Ascending aorta (tissue), 2 donors: ENCODE measurements at regions not wholly inside any gene's neighbourhood (a gene's known extent, or its start where the extent isn't known, plus 50 kb on each side); places are given as distances from the start of the nearest gene placed in this dataset.

Source experiments
- DNase-seq, 2 donors: peaks; one replicate each; pipeline ENCODE4 v3.0.0-alpha.2; 2019; ENCODE audit warnings: low spot score in 2 of 2
- H3K27ac ChIP-seq, 2 donors: fragments of 200-600 bp; sonication (generic); one replicate each; pipeline ENCODE4 v1.5.1; 2016 to 2017; ENCODE audit warnings: mild to moderate bottlenecking in 1 of 2
- H3K27me3 ChIP-seq: fragments of 200-600 bp; sonication (generic); one replicate; pipeline ENCODE4 v1.5.1; 2017
- H3K36me3 ChIP-seq, 2 donors: fragments of 200-600 bp; sonication (generic); one replicate each; pipeline ENCODE4 v1.5.1; 2016
- H3K4me1 ChIP-seq, 2 donors: fragments of 200-600 bp; sonication (generic); one replicate each; pipeline ENCODE4 v1.5.1; 2016 to 2017; ENCODE audit warnings: mild to moderate bottlenecking in 1 of 2
- H3K4me3 ChIP-seq, 2 donors: fragments of 200-600 bp; sonication (generic); one replicate each; pipeline ENCODE4 v1.5.1; 2016 to 2017; ENCODE audit warnings: mild to moderate bottlenecking in 1 of 2
- H3K9me3 ChIP-seq, 2 donors: fragments of 200-600 bp; sonication (generic); one replicate each; pipeline ENCODE4 v1.5.1; 2016
- CTCF ChIP-seq, 3 experiments: fragments of 200-600 bp in 2 of 3; fragments of 450-650 bp in 1 of 3; sonication (generic) in 2 of 3; IDR thresholded peaks; one replicate each; pipeline ENCODE4 v1.5.1; 2016 to 2019; ENCODE audit warnings: antibody characterized with exemption in 3 of 3, mild to moderate bottlenecking in 1 of 3, moderate library complexity in 1 of 3
- intact Hi-C: fragments of 100-400 bp; cut with DNase I; formaldehyde crosslinking; loops from one replicate; pipeline ENCODE4 v1.15.1; 2023

- TF ChIP-seq CTCF (IDR thresholded peaks at IDR 0.05): no peak
- DNase-seq: no peak
- Histone ChIP-seq H3K27ac (no peak overlapping the region), H3K36me3 (no peaks in the 10 kb centered on the region), H3K4me1 (no peaks in the 10 kb centered on the region), H3K9me3 (no peaks in the 10 kb centered on the region), H3K27me3 (no peaks in the 10 kb centered on the region), H3K4me3 (no peak overlapping the region)
- intact Hi-C loops: no loop called here
Measured at GRCh38 chr5:38094889-38095288, 163.5 kb upstream of the EGFLAM start.

DNA sequence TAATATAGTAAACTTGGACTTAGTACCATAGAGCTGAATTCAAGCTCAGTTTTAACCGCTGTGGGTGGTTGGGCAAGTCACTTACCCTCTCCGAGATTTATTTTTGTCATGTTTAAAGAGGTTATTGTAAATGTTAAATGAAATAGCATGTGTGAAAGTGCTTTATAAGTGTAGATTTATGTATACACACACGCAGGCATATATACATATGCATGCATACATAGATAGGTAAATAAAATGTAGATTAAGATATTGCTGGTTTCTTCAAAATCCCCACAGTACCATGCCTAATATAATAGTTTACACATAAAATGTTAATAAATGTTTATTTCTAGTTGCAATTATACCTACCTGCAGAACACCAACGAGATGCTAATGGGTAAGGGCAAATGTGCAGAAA lies 164.5 kb upstream of the EGFLAM start:
- Histone ChIP-seq H3K4me3 (no peak overlapping the region), H3K27ac (no peak overlapping the region), H3K4me1 (no peaks in the 10 kb centered on the region), H3K9me3 (no peaks in the 10 kb centered on the region), H3K36me3 (no peaks in the 10 kb centered on the region), H3K27me3 (no peaks in the 10 kb centered on the region)
- TF ChIP-seq CTCF (IDR thresholded peaks at IDR 0.05): no peak
- intact Hi-C loops: no loop called here
- no peak for DNase-seq

DNA sequence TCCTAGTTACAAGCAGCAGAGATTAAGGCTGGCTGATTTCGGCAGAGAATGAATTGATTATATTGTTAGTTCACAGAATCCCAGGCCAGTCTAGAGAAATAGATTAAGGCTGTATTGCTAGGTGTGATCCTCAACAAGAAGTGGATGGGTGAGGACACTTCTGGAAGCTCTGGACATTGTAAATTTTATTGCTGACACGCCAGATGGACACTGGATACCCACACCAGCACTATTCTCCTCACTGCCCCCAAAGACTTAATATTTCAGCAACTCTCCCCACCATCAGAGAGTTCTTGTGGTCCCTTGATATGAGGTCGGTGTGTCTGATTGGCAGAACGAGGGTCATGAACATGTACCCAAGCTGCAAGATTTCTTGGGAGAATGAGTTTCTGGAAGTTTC lies 171.6 kb upstream of the EGFLAM start:
- Histone ChIP-seq H3K27me3 (no peaks in the 10 kb centered on the region), H3K4me3 (no peak overlapping the region), H3K36me3 (no peaks in the 10 kb centered on the region), H3K27ac (no peak overlapping the region), H3K4me1 (no peaks in the 10 kb centered on the region), H3K9me3 (no peaks in the 10 kb centered on the region)
- DNase-seq: no peak
- no peak for TF ChIP-seq CTCF (IDR thresholded peaks at IDR 0.05)
- intact Hi-C loops: no loop called here

DNA sequence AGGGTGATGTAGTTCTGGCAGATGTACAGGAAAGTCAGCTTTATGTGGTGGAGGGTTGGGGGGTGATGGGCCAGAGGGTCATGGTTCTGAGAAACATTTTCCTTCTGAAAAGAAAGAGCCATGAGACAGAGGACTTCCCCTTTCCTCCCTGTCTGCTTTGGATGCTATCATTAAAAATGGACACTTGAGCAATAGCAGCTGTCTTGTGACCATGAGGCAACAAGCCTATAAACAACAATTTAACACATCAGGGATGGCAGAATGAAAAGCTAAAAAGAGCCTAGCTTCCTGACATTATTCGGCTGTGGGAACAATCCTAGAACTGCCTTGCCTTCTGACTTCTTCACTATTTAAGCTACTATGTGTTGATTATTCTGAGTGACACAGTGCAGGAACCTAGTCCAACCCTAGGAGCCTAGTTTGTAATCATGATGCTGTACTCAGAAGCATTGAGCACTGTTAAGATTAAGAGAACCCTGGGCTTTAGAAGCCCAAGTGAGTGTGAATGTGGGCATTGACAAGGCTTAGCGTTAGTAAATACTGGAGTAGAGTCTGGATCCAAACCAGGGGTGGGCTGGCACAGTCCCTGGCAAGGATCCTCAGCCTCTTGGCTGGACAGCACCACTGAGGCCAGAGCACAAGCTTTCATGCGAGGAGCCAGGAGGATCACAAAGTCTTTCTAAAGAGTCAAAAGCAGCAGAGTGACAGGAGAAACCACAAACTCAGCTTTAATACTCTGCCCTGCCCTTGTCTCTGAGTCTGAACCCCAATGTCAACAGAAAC lies 178.5 kb upstream of the EGFLAM start:
- no peak overlapping the region for H3K4me3 ChIP-seq
- intact Hi-C loops: no loop called here

GRCh38 chr5:38078161-38078560 lies 180.2 kb upstream of the EGFLAM start:
- H3K27me3 ChIP-seq: no peaks in the 10 kb centered on the region
- intact Hi-C loops: no loop called here
- H3K4me3 ChIP-seq: no peak overlapping the region
- H3K36me3 ChIP-seq: no peaks in the 10 kb centered on the region
- H3K4me1 ChIP-seq: no peaks in the 10 kb centered on the region
- H3K27ac ChIP-seq: no peak overlapping the region
- no peak for DNase-seq
- no peaks in the 10 kb centered on the region for H3K9me3 ChIP-seq
- no peak for TF ChIP-seq CTCF (IDR thresholded peaks at IDR 0.05)

More for the DNA sequence above, 178.5 kb upstream of the EGFLAM start:
- TF ChIP-seq CTCF (IDR thresholded peaks at IDR 0.05): no peak
- Histone ChIP-seq H3K27ac (no peak overlapping the region), H3K36me3 (no peaks in the 10 kb centered on the region), H3K27me3 (no peaks in the 10 kb centered on the region), H3K9me3 (no peaks in the 10 kb centered on the region), H3K4me1 (no peaks in the 10 kb centered on the region)
- DNase-seq: no peak

DNA sequence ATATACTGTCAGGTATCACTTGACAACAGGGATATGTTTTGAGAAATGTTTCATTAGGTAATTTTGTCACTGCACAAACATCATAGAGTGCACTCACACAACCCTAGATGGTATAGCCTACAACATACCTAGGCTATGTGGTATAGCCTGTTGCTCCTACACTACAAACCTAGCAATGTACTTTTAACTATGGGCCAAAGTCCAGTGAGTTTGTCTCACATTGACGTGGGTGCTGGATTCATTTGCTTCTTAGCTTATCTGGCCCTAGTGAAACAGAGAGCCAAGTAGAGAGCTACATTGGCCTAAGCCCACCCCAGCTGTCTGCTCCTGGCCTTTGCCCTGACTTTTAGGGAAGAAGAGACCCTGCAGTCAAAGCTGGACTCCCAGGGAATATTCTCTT lies 180.7 kb upstream of the EGFLAM start:
- Histone ChIP-seq H3K4me3 (no peak overlapping the region), H3K27ac (no peak overlapping the region), H3K27me3 (no peaks in the 10 kb centered on the region), H3K36me3 (no peaks in the 10 kb centered on the region), H3K4me1 (no peaks in the 10 kb centered on the region), H3K9me3 (no peaks in the 10 kb centered on the region)
- no peak for DNase-seq
- TF ChIP-seq CTCF (IDR thresholded peaks at IDR 0.05): no peak
- intact Hi-C loops: no loop called here
